ENCODE measurements at regions not wholly inside any gene's neighbourhood (a gene's known extent, or its start where the extent isn't known, plus 50 kb on each side); places are given as distances from the start of the nearest gene placed in this dataset.

DNA sequence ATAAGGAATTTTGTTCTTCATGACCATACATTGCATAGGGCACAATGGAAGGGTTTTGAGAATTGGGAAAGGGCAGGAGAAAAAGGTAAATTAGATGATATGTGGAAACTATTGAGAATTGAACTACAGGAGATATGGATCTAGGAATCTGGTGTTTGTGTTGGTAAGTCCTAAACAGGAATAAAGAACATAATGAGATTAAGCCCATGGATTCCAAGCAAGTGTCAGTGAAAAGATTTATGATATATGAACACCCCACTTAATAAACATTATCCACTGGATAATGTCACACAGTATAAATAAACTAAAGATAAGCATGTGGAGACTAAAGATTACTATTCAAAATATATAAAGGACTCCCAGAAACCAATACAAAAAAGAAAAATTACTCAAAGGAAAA, 98.2 kb downstream of the TNFSF18 start:
- Histone ChIP-seq H3K36me3 (ENCODE audit: insufficient read depth, low read length) (no peaks in the 10 kb centered on the region), H3K27ac (ENCODE audit: low read depth, low read length) (no peak overlapping the region), H3K4me3 (ENCODE audit: low read length) (no peak overlapping the region), H3K4me1 (ENCODE audit: insufficient read depth, low read length) (no peaks in the 10 kb centered on the region), H3K9me3 (ENCODE audit: low read length) (no peaks in the 10 kb centered on the region), H3K27me3 (ENCODE audit: insufficient read depth, low read length, poor library complexity, severe bottlenecking) (no peaks in the 10 kb centered on the region)
- Mint-ChIP-seq H3K9me3 (no peaks in the 10 kb centered on the region), H3K4me1 (peaks cover 0 to 16% (median 8%) of the 10 kb centered on the region in 3 donors), H3K4me3 (no peak overlapping the region), H3K27ac (no peak overlapping the region), H3K36me3 (no peaks in the 10 kb centered on the region), H3K27me3 (peaks cover 0 to 1% of the 10 kb centered on the region in 2 donors)
- ChIA-PET POLR2A (no interaction called here), CTCF (no interaction called here)
- no peak for DNase-seq

DNA sequence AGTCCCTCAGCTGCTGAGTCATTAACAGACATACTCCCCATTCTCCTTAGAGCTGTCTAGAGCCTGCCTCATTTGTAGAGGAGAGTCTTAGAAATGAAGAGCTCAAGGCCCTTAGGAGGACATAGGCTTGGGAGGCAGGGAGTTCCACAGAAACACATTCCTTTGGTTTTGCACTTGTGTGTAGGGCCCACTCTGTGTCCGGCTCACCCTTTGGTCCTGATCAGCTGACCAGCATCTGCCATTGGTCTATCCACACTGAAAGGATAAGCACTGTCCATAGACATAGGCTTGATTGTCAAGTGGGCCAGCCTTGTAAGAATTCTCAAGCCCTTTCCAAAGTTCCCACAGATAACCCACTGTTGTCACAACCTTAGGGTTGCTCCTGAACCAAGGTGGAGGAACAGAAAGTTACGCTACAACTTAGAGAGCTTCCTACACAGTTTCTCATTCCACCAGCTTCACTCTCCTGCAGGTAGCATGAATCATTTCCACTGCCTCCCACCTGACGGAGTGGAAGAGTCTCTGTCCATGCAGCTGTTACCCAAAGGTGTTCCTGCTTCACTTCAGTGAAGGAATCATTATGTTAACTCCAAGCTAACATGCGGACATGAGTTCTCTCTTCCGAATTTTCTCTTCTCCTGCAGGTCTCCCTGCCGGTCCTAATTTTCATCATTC, 96.1 kb downstream of the TNFSF18 start:
- Histone ChIP-seq H3K4me1 (ENCODE audit: insufficient read depth, low read length) (no peaks in the 10 kb centered on the region), H3K9me3 (ENCODE audit: low read length) (no peaks in the 10 kb centered on the region), H3K4me3 (ENCODE audit: low read length) (no peak overlapping the region), H3K27ac (ENCODE audit: low read depth, low read length) (no peak overlapping the region), H3K27me3 (ENCODE audit: insufficient read depth, low read length, poor library complexity, severe bottlenecking) (no peaks in the 10 kb centered on the region), H3K36me3 (ENCODE audit: insufficient read depth, low read length) (no peaks in the 10 kb centered on the region)
- no peaks in the 10 kb centered on the region for H3K27me3 Mint-ChIP-seq
- ChIA-PET CTCF (no interaction called here), POLR2A (no interaction called here)
- no peak overlapping the region for H3K27ac Mint-ChIP-seq
- H3K4me1 Mint-ChIP-seq, result peaks cover 0 to 12% (median 4%) of the 10 kb centered on the region in 3 donors
- H3K4me3 Mint-ChIP-seq, result no peak overlapping the region
- no peaks in the 10 kb centered on the region for H3K9me3 Mint-ChIP-seq
- DNase-seq, result no peak
- no peaks in the 10 kb centered on the region for H3K36me3 Mint-ChIP-seq

DNA sequence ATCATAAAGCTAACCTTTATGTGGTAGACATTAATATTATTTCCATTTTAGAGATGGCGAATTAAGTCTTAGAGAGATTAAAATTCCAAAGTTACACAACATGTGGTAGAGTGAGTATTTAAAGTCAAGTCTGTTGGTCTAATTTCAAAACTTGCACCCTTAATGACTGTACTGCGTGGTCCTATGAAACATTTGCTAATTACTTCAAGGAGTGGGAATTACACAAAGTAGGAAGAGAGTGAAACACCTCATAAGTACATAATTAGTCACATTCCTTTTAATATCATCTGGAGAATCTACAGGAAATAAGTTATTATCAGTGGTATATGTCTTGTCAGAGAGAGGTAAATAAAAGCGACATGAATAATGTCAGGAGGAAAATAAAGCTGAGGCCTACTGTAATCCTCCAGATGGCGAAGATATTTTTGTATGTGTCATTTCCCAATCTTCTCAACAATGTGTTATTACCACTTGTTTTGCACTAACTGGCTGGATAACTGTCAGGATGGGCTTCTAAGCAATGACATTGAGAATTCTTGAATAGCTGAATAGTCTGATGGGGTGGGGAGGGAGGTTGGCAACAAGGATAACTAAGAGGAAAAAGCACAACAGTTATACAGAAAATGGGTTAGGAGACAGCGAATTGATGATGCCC, 95.5 kb downstream of the TNFSF18 start:
- Mint-ChIP-seq H3K27me3 (no peaks in the 10 kb centered on the region), H3K9me3 (no peaks in the 10 kb centered on the region), H3K4me1 (peaks cover 0 to 12% (median 4%) of the 10 kb centered on the region in 3 donors), H3K27ac (no peak overlapping the region), H3K36me3 (no peaks in the 10 kb centered on the region), H3K4me3 (no peak overlapping the region)
- Histone ChIP-seq H3K4me3 (ENCODE audit: low read length) (no peak overlapping the region), H3K9me3 (ENCODE audit: low read length) (no peaks in the 10 kb centered on the region), H3K27ac (ENCODE audit: low read depth, low read length) (no peak overlapping the region), H3K27me3 (ENCODE audit: insufficient read depth, low read length, poor library complexity, severe bottlenecking) (no peaks in the 10 kb centered on the region), H3K36me3 (ENCODE audit: insufficient read depth, low read length) (no peaks in the 10 kb centered on the region), H3K4me1 (ENCODE audit: insufficient read depth, low read length) (no peaks in the 10 kb centered on the region)
- CTCF ChIA-PET, result no interaction called here
- no peak for DNase-seq
- POLR2A ChIA-PET, result no interaction called here

DNA sequence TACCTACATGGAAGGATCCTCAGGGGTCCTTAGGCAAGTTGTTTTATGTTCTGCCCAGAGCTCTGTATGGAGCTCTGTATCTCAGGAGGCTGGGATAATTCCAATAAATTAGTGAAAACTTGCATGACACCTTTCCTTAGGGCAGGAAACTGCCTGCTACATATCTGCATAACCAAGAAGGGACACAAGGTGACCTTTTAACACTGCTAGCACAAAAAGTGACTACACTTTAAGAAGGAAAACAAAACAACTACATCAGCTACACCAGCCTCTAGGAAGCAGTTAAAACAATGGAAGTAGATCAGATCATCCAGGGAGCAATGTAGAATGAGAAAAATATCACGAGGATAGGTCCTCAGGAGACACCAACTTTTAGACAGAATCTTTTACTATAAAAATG, 93.9 kb downstream of the TNFSF18 start:
- no peaks in the 10 kb centered on the region for H3K27me3 ChIP-seq (ENCODE audit: insufficient read depth, low read length, poor library complexity, severe bottlenecking)
- H3K36me3 ChIP-seq (ENCODE audit: insufficient read depth, low read length), result no peaks in the 10 kb centered on the region
- no peak for DNase-seq
- Mint-ChIP-seq H3K27me3 (no peaks in the 10 kb centered on the region), H3K9me3 (no peaks in the 10 kb centered on the region), H3K27ac (no peak overlapping the region), H3K36me3 (no peaks in the 10 kb centered on the region), H3K4me3 (no peak overlapping the region), H3K4me1 (peaks cover 0 to 12% (median 4%) of the 10 kb centered on the region in 3 donors)
- no peak overlapping the region for H3K27ac ChIP-seq (ENCODE audit: low read depth, low read length)
- POLR2A ChIA-PET, result no interaction called here
- CTCF ChIA-PET, result no interaction called here
- no peaks in the 10 kb centered on the region for H3K4me1 ChIP-seq (ENCODE audit: insufficient read depth, low read length)
- no peak overlapping the region for H3K4me3 ChIP-seq (ENCODE audit: low read length)
- H3K9me3 ChIP-seq (ENCODE audit: low read length), result no peaks in the 10 kb centered on the region

DNA sequence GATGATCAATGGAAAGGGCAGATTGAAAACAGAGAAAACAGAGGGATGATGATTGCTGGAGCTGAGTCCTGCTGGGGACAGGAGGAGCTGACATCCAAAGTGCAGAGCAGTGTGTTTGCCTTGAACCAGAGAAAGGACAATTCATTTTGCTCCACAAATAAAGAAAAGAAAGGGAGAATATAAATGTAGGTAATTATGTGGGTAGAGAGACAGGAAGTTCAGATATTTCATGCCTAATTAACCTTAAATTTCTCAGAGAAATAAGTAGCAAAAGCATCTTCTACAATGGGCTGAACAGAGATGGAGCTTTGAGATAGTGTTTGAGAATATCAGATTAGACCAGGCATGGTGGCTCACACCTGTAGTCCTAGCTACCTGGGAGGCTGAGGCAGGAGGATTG, 93.2 kb downstream of the TNFSF18 start:
- Histone ChIP-seq H3K27ac (ENCODE audit: low read depth, low read length) (no peak overlapping the region), H3K9me3 (ENCODE audit: low read length) (no peaks in the 10 kb centered on the region), H3K4me3 (ENCODE audit: low read length) (no peak overlapping the region), H3K4me1 (ENCODE audit: insufficient read depth, low read length) (no peaks in the 10 kb centered on the region), H3K36me3 (ENCODE audit: insufficient read depth, low read length) (no peaks in the 10 kb centered on the region), H3K27me3 (ENCODE audit: insufficient read depth, low read length, poor library complexity, severe bottlenecking) (no peaks in the 10 kb centered on the region)
- peaks cover 0 to 2% of the 10 kb centered on the region in 2 donors for H3K27me3 Mint-ChIP-seq
- POLR2A ChIA-PET, result no interaction called here
- H3K9me3 Mint-ChIP-seq, result peaks cover 0 to 2% (median 0%) of the 10 kb centered on the region in 5 donors
- CTCF ChIA-PET, result no interaction called here
- no peak for DNase-seq
- no peaks in the 10 kb centered on the region for H3K36me3 Mint-ChIP-seq
- H3K4me1 Mint-ChIP-seq, result peaks cover 0 to 10% (median 4%) of the 10 kb centered on the region in 3 donors
- H3K4me3 Mint-ChIP-seq, result no peak overlapping the region
- H3K27ac Mint-ChIP-seq, result peak overlapping the region in 2 of 8 donors; percentile 2 to 5

DNA sequence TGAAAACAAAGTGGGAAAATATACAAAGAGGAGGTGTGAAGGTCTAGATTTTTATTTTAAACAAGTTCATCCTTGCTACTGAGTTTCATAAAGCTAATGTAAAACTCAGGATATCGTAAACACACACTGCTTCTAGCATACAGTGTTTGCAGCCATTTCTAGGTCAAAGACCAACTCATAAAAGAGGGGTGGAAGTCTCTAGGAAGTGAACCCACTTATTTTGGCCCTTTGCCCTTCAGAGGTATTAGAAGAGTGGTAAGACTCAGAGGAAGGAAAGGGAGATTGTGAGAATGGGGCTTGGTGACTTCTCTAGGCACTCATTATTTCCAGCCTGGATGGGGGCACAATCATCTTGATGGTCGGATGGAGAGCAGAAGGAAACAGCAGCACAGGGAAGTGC, 91.2 kb downstream of the TNFSF18 start:
- no peaks in the 10 kb centered on the region for H3K36me3 ChIP-seq (ENCODE audit: insufficient read depth, low read length)
- Mint-ChIP-seq H3K27me3 (peaks cover 0 to 2% of the 10 kb centered on the region in 2 donors), H3K4me1 (peaks cover 0 to 5% (median 0%) of the 10 kb centered on the region in 3 donors), H3K4me3 (no peak overlapping the region), H3K9me3 (peaks cover 0 to 2% (median 0%) of the 10 kb centered on the region in 5 donors), H3K27ac (no peak overlapping the region), H3K36me3 (no peaks in the 10 kb centered on the region)
- DNase-seq, result no peak
- no peaks in the 10 kb centered on the region for H3K4me1 ChIP-seq (ENCODE audit: insufficient read depth, low read length)
- ChIA-PET POLR2A (no interaction called here), CTCF (no interaction called here)
- H3K27ac ChIP-seq (ENCODE audit: low read depth, low read length), result no peak overlapping the region
- H3K27me3 ChIP-seq (ENCODE audit: insufficient read depth, low read length, poor library complexity, severe bottlenecking), result no peaks in the 10 kb centered on the region
- no peaks in the 10 kb centered on the region for H3K9me3 ChIP-seq (ENCODE audit: low read length)
- no peak overlapping the region for H3K4me3 ChIP-seq (ENCODE audit: low read length)

DNA sequence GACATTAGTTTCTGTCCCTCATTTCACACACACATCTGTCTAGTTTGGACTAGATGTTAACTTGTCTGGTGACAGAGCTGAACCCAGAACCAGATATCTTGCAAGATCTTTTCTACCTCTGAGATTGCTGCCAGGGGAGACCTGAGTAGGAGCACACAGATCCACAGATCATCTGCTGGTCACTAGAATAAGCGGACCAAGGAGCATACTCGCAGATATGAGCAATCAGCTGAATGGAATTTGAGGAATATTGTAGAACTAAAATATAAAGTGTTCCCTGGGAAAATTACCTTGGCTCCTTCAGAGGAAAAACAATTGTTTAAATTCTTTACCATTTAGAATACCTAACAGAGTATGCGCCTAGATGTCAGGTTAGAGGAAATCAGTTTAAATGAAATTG, 90.7 kb downstream of the TNFSF18 start:
- H3K4me3 ChIP-seq (ENCODE audit: low read length), result no peak overlapping the region
- H3K4me1 ChIP-seq (ENCODE audit: insufficient read depth, low read length), result no peaks in the 10 kb centered on the region
- POLR2A ChIA-PET, result no interaction called here
- H3K27me3 ChIP-seq (ENCODE audit: insufficient read depth, low read length, poor library complexity, severe bottlenecking), result no peaks in the 10 kb centered on the region
- Mint-ChIP-seq H3K4me1 (peaks cover 0 to 5% (median 0%) of the 10 kb centered on the region in 3 donors), H3K27me3 (peaks cover 0 to 2% of the 10 kb centered on the region in 2 donors), H3K36me3 (no peaks in the 10 kb centered on the region), H3K9me3 (peaks cover 0 to 2% (median 0%) of the 10 kb centered on the region in 5 donors), H3K4me3 (no peak overlapping the region), H3K27ac (no peak overlapping the region)
- H3K27ac ChIP-seq (ENCODE audit: low read depth, low read length), result no peak overlapping the region
- no peak for DNase-seq
- CTCF ChIA-PET, result no interaction called here
- H3K36me3 ChIP-seq (ENCODE audit: insufficient read depth, low read length), result no peaks in the 10 kb centered on the region
- no peaks in the 10 kb centered on the region for H3K9me3 ChIP-seq (ENCODE audit: low read length)

DNA sequence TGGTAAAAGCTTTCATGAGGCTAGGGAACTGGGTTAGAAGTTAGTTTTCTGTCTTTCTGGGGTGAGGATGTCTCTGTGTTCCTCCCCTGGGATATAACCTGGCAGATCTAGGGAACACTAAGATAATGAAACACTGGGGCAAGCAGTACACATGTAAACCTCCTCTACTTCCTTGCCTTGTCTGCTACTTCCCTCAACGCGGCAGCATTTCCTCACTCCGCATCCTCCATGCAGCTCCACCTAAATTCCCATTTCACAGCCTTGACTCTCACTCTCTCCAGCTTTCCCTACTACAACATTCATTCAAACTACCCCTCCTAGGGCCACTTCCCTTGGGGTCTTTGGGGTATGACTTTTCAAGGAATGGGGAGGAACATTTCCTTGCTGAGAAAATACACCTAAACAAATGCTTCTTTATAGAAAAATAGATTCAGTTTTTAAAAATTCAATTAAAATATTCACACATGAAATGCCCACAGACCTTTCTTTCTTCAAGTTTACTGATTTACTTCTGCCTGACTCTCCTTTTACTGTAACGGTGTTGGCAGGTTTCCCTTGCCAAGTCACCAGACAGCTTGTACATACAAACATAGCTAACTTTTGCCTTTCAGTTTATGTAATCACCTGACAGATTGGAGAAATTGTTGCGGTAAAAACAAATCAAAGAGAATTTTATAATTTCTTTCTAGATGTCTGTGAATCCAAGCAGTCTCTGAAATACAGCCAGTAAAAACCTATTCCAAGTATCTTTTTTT, 90.1 kb downstream of the TNFSF18 start:
- peaks cover 0 to 5% (median 0%) of the 10 kb centered on the region in 3 donors for H3K4me1 Mint-ChIP-seq
- H3K27me3 Mint-ChIP-seq, result peaks cover 0 to 2% of the 10 kb centered on the region in 2 donors
- no peak overlapping the region for H3K4me3 ChIP-seq (ENCODE audit: low read length)
- peak overlapping the region in 1 of 8 donors; percentile 77 for H3K27ac Mint-ChIP-seq
- POLR2A ChIA-PET, result no interaction called here
- H3K36me3 Mint-ChIP-seq, result no peaks in the 10 kb centered on the region
- no peaks in the 10 kb centered on the region for H3K36me3 ChIP-seq (ENCODE audit: insufficient read depth, low read length)
- no peak for DNase-seq
- H3K27me3 ChIP-seq (ENCODE audit: insufficient read depth, low read length, poor library complexity, severe bottlenecking), result no peaks in the 10 kb centered on the region
- no peak overlapping the region for H3K27ac ChIP-seq (ENCODE audit: low read depth, low read length)
- H3K4me3 Mint-ChIP-seq, result no peak overlapping the region
- CTCF ChIA-PET, result no interaction called here
- peaks cover 0 to 2% (median 0%) of the 10 kb centered on the region in 5 donors for H3K9me3 Mint-ChIP-seq
- H3K9me3 ChIP-seq (ENCODE audit: low read length), result no peaks in the 10 kb centered on the region
- no peaks in the 10 kb centered on the region for H3K4me1 ChIP-seq (ENCODE audit: insufficient read depth, low read length)

Measured in CD8-positive, alpha-beta memory T cell (primary cell).